Activated CD4-positive, alpha-beta T cell treated with anti-CD3 and anti-CD28 coated beads for 1 hour (primary cell): ENCODE measurements at regions not wholly inside any gene's neighbourhood (a gene's known extent, or its start where the extent isn't known, plus 50 kb on each side); places are given as distances from the start of the nearest gene placed in this dataset.

Experiments
- DNase-seq: peaks from one replicate; pipeline ENCODE4 v3.0.0-alpha.2; 2020

DNA sequence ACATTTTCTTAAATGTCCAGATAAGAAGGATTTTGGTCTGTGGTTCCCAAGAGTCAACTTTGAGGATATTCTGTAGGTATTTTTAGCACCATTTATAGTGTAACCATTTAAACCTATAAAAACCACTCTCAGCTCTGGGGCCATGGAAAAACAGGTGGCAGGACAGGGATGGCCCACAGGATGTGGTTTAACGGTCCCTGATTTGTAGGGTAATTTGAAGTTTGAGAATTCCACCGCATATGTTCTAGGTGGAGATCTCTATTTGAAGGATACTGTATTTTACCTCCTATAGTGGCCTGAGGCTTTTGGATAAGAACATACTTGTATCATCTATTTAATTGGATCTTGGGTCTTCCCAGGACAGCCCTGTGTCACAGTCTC is 62.4 kb upstream of the IGLL5 start:
- no peak for DNase-seq

- no peak for DNase-seq
Observed at GRCh38 chr22:22827187-22827939, 60.3 kb upstream of the IGLL5 start.

- no peak for DNase-seq
Observed at GRCh38 chr22:22830193-22830592, 57.4 kb upstream of the IGLL5 start.

GRCh38 chr22:22830957-22831688 is 56.5 kb upstream of the IGLL5 start:
- no peak for DNase-seq

DNA sequence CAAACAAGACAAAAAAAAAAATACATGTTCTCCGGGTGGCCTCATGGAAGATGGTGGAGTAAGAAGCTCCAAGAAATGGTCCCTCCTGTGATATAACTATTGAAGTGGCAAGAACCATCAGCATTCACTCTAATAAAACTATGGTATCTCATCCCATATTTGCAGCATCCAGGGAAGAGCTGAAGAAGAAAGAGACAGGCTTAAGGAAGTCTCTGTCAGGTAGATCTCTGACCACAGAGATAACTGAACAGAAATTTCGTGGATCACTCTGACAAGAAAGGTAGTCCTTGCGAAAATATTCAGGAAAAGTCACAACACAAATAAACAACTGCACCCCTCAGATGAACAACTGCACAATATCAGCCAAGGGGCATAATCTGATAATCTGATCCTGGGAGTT is 54.6 kb upstream of the IGLL5 start:
- DNase-seq = no peak

- no peak for DNase-seq
Observed at GRCh38 chr22:22833488-22833887, 54.1 kb upstream of the IGLL5 start.

DNA sequence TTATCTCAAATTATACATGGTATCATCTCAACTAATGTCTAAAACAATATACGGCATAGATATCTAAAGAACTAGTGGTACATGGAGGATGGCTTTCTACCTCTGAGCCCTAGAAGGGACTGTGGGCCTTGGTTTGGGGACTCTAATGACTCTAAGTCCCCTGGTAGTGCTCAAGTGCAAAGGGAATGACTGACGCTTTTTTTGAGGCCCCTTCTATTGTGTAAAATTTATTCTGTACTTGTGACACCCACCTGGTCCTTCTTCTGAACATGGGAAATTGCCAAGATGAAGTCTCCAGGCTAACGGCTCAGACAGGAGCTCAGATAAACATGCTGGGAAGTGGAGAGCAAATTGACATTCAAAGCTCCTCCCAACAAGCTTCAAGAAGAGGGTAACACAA is 53.4 kb upstream of the IGLL5 start:
- no peak for DNase-seq

- DNase-seq = no peak
Observed at GRCh38 chr22:22834783-22835182, 52.8 kb upstream of the IGLL5 start.

DNA sequence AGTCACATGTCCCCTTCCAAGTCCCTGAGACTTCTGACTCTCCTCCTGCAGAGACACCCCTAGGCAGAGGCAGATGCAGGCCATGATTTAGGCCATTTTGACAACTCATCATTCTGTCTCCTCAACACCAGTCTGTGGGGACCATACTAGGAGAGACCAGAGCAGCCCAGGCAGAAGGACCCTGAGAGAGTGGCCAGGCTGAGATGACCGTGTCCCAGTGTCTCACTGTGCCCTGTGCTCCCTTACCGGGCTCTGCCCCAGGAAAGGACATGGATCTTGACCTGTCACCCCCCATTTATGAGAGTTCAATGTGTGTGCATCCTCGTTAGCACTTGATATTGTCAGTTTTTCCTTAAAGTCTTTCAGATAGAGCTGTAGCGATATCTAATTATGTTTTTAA is 52.4 kb upstream of the IGLL5 start:
- DNase-seq = no peak

GRCh38 chr22:22835771-22836291 is 51.8 kb upstream of the IGLL5 start:
- DNase-seq = no peak

DNA sequence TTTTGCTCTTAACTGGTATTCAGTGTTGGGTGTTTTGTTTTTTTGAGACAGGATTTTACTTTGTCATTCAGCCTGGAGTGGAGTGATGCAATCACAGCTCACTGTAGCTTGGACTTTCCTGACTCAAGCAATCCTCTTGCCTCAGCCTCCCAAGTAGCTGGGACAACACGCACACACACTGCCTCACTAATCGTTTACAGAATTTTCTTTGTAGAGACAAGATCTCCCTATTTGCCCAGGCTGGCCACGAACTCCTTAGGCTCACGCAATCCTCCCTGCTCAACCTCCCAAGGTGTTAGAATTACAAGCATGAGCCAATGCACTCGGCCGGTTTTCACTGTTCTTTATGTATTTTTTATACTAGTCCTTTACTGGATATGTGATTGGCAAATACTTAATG is 51.0 kb upstream of the IGLL5 start:
- no peak for DNase-seq
